GM19463 (cell line): ENCODE measurements at regions not wholly inside any gene's neighbourhood (a gene's known extent, or its start where the extent isn't known, plus 50 kb on each side); places are given as distances from the start of the nearest gene placed in this dataset.

ENCODE experiments used
- ATAC-seq: cut with Tn5 transposase; IDR thresholded peaks from one replicate; pipeline ENCODE4 v1.9.1; 2021; ENCODE audit warnings: mild to moderate bottlenecking, moderate library complexity; ENCODE audit not compliant: unreplicated experiment

- ATAC-seq, result no peak
These were observed 300.7 kb downstream of the SP3 start for GRCh38 chr2:173664513-173664910.

GRCh38 chr2:173666171-173666888 is 298.8 kb downstream of the SP3 start:
- no peak for ATAC-seq

- no peak for ATAC-seq
These were observed 298.2 kb downstream of the SP3 start for GRCh38 chr2:173667014-173667413.

GRCh38 chr2:173667415-173667814 is 297.8 kb downstream of the SP3 start:
- ATAC-seq, result no peak

DNA sequence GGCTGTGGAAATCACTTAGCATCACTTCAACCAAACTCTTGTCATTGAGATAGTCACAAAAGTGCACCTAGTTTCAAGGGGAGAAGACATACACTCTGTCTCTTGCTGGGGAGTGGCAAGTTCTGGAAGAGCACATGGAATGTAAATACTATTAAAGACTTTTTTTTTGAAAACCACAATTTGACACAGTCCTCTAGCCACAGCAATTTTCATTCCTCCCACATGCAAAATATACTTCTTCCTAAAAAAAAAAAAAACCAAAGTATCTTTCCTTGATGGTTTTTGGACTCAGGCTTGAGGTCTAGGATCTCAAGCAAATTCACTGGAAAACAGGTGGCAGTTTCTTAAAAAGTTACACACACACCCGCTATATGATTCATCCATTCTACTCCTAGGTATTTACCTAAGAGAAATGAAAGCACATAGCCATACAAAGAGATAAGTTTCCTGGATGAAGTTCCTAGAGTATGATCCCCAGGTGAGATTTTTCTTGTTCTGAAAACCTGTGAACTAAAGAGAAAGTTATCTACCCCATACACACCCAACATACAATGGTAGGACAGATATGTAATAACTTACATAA is 295.8 kb downstream of the SP3 start:
- no peak for ATAC-seq

- ATAC-seq, result no peak
These were observed 295.3 kb downstream of the SP3 start for GRCh38 chr2:173669888-173670287.

DNA sequence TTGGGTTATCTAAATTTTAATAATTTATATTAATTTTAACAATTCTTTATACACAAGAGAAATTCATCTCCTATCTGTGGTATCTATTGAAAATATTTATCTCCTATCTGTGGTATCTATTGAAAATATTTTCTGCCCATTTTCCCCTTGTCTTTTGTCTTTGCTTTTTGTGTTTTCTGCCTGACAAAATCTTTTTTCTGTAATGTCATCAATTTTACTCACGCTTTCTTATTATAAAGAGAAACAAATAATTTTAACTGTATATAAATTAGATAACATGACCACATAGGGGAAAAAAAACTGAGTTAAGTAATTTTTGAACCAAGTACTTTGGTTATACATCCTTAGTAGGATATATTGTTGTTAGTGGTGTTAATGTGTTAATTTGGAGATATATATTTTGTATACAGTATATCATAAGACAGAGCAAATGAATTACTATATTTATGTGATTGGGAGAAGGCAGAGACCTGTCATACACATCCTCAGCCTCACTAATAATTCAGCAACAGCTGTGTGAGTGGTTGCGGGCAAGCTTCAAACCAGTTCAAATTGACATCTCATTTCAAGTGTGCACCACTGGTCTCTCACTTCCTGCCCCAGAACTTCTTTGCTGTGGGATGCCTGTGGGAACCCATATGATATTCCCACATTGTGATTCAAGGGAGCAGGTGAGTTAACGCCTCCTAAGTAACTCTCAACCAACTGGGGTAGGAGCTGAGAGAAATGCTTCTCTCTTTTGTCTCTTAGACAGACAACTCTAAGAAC is 292.4 kb downstream of the SP3 start:
- ATAC-seq, result no peak

DNA sequence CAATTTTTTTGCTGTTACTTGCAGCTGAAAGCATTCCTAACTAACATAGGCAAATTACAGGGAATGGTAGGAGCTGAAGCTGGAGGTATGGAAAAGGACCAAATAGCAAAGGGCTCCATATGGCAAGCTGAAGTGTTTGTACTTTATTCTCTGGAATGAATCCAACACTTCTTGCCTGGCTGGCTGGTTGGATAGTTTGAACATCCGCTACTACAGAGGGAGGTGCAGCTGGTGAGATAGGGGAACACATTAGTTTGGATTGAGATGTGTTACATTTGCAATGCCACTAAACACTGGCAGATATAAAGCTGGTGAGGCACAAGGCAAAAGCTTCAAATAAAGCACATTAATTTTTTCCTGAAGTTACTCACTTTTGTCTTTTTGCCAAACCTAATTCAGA is 291.5 kb downstream of the SP3 start:
- no peak for ATAC-seq

- ATAC-seq, result no peak
These were observed 288.5 kb downstream of the SP3 start for GRCh38 chr2:173676647-173677046.

- no peak for ATAC-seq
These were observed 287.0 kb downstream of the SP3 start for GRCh38 chr2:173678186-173678585.

DNA sequence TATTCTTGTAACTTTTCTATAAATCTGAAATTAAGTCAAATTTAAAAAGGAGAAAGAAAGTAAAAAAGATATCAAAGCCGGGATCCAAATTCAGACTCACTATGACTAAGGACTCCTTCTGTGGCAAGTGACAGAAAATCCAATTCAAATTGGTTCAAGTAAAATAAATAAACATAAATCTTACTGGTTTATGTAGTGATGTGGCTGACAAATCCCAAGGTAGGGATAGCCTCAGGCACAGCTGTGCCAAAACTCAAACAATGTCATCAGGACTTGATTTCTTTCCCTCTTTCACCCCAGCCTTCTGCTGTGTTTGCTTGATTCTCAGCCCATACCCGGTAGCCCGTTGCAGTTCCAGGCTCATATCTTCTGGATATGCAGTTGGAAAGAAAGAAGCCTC is 284.6 kb downstream of the SP3 start:
- ATAC-seq, result no peak

DNA sequence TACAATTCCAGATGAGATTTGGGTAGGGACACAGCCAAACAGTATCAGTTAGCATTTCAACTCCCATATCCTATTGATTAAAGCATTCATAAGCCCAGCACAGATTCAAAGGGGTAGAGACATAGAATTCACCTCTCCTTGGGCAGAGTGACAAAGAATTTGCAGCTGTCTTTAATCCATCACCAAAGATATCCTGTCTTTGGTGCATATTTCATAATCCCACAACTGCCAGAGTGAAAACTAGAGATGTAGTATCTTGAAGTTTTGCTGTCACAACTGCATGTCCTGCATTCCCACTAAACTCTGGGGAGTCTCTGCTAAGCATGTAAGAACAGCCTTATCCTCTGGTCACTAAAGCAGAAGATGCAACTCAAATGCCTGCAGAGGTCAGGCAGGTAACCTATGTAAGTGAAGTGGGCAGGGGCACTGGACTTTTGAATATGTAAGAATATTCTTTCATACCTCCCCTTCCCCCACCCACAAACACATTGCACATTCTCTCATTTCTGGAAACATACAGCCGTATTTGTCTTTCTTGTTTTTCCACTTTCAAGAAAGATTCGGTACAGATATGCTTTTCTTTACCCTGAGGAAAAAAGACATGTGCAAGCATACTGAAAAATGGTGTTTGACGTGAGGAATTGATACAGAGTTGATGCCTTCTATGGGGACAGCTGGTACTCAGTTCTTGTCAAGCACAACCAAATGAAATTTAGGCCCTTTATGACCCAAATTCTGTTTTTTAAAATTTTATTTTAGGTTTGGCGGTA is 283.1 kb downstream of the SP3 start:
- ATAC-seq, result no peak

GRCh38 chr2:173684896-173685459 is 280.2 kb downstream of the SP3 start:
- ATAC-seq, result no peak

- ATAC-seq, result no peak
These were observed 274.8 kb downstream of the SP3 start for GRCh38 chr2:173690349-173690748.

DNA sequence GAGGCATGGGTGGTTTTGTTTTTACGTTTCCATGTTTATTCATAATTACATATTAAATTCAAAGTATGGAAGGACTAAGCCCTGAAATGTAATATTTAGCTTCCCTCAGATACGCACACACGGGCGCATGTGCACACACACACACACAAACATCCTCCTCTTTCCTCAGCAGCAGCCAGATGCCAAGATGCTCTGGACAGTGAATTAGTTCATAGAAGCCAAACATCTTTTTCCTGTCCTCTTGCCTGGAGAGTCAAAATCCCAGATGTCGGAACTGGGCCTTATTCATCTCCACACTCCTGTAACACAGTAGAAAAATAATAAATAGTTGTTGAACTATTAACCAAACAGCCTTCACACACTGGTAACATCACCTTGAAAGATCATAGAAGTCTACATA is 273.1 kb downstream of the SP3 start:
- ATAC-seq, result no peak

DNA sequence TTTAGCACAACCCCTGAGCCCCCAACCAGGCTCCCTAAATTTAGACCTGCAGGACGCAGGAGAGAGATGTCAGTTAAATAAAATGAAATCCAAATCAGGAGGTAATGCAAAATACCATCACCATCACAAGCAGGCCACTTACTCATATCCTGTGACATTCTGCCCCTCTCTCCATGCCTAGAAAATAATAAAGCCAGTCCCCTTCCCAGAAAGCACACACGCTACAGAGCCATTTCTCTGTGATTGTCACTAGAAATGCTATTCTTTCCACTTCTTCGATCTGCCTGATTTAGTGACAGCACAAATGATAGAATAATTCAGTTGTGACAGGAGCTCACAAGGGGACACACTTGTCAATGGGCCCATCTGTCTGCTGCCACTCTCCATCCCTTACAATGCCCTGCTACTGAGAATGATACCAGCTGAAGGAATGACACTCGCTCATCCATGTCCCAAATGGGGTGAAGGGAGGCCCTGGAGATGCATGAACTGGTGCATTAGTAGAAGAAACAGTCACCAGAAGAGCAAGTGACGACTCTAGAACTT is 272.1 kb downstream of the SP3 start:
- ATAC-seq, result no peak

- no peak for ATAC-seq
These were observed 268.9 kb downstream of the SP3 start for GRCh38 chr2:173696274-173696673.

DNA sequence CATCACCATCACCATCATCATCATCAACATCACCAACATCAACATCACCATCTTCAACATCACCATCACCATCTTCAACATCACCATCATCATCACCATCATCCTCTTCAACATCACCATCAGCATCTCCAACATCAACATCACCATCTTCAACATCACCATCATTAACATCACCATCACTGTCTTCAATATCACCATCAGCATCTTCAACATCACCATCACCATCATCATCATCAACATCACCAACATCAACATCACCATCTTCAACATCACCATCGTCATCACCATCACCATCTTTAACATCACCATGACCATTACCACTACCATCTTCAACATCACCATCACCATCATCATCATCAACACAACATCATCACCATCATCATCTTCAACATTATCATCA is 267.2 kb downstream of the SP3 start:
- no peak for ATAC-seq

GRCh38 chr2:173705656-173706055 is 259.5 kb downstream of the SP3 start:
- no peak for ATAC-seq

DNA sequence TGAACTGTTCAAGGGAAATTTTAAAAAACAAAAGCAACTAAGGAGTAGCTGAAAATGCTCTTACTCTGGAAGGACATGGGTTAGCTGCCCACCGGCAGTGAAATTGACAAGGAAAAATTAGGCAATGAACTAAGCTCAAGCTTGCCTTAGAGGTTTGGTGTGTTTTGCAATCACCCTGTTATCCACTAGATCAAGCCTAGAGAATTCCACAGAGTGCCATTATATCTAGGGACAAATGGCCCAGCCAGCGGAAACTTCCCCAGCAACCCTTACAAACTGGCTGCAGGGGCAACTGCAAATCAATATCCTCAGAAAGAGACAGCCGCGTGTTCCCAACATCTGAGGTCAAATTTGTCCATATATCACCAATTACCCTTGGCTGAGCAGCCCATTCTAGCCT is 258.2 kb downstream of the SP3 start:
- ATAC-seq, result no peak

DNA sequence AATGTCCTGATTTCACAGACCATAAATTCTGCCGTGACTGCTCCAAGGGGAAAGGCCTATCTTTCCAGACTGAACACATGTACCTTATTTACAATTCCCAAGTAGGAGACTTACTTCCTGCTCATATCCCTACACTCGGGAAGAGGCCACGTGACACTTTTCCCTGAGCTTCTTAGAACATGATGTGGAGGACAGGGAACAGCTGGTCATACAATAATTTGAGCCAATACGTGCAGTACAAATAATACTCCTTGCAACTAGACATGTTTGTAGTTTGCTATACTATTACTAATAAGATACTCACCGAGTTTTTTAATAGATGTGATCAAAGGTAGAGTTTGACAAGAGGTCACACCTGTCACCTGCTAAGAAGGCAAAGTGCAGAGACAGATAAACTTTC is 256.4 kb downstream of the SP3 start:
- ATAC-seq, result no peak
